PC-9 (cell line): ENCODE measurements at regions not wholly inside any gene's neighbourhood (a gene's known extent, or its start where the extent isn't known, plus 50 kb on each side); places are given as distances from the start of the nearest gene placed in this dataset.

ENCODE experiments used
- BruUV-seq: library from RNA; stranded (reverse); fragments of 400-500 nt; replicated peaks from 2 replicates; lab custom pipeline; 2021; lab: Mats Ljungman, UMichigan
- CTCF ChIA-PET: fragments of 300-600 bp; sonication (Branson Sonifier 250); formaldehyde crosslinking; loops from one replicate; lab custom pipeline; 2022; ENCODE audit warnings: antibody characterized with exemption; lab: Charles Lee
- POLR2A ChIA-PET: fragments of 300-600 bp; sonication (Branson Sonifier 250); formaldehyde crosslinking; loops from one replicate; lab custom pipeline; 2022; ENCODE audit warnings: antibody characterized with exemption; ENCODE audit not compliant: unreplicated experiment; lab: Charles Lee
- DNase-seq, 2 experiments: peaks; one replicate each; pipeline versions ENCODE4 v3.0.0 to v3.0.0-alpha.2; 2015 to 2022; ENCODE audit warnings: mixed read lengths in 1 of 2
- H2AFZ ChIP-seq: fragments of 200-600 bp; sonication (generic); 2 replicates; pipeline ENCODE4 v1.8.1; 2017; ENCODE audit warnings: antibody characterized with exemption
- H3F3A ChIP-seq: fragments of 200-600 bp; sonication (generic); 2 replicates; pipeline ENCODE4 v1.8.1; 2017; ENCODE audit warnings: antibody characterized with exemption, mild to moderate bottlenecking, low read depth; ENCODE audit not compliant: insufficient read depth
- H3K27ac ChIP-seq: fragments of 200-600 bp; sonication (generic); 2 replicates; pipeline ENCODE4 v1.6.1; 2016; ENCODE audit warnings: mixed run types
- H3K27me3 ChIP-seq: fragments of 200-600 bp; sonication (generic); 2 replicates; pipeline ENCODE4 v1.6.1; 2016; ENCODE audit warnings: low read depth, mixed run types; ENCODE audit not compliant: insufficient read depth
- H3K36me3 ChIP-seq: fragments of 200-600 bp; sonication (generic); 2 replicates; pipeline ENCODE4 v1.6.1; 2016; ENCODE audit warnings: low read depth, mixed run types
- H3K4me1 ChIP-seq: fragments of 200-600 bp; sonication (generic); replicated peaks from 2 replicates; pipeline ENCODE4 v1.6.1; 2016; ENCODE audit warnings: mixed run types; ENCODE audit not compliant: insufficient read depth
- H3K4me2 ChIP-seq: fragments of 200-600 bp; sonication (generic); 2 replicates; pipeline ENCODE4 v1.6.1; 2017; ENCODE audit warnings: mixed run types
- H3K4me3 ChIP-seq: fragments of 200-600 bp; sonication (generic); 2 replicates; pipeline ENCODE4 v1.6.1; 2016; ENCODE audit warnings: mixed run types
- H3K79me2 ChIP-seq: fragments of 200-600 bp; sonication (generic); 2 replicates; pipeline ENCODE4 v1.6.1; 2017; ENCODE audit warnings: low read depth, mixed run types
- H3K9me2 ChIP-seq: fragments of 200-600 bp; sonication (generic); 2 replicates; pipeline ENCODE4 v1.8.1; 2017; ENCODE audit warnings: mild to moderate bottlenecking; ENCODE audit not compliant: insufficient read depth
- H3K9me3 ChIP-seq: fragments of 200-600 bp; sonication (generic); 2 replicates; pipeline ENCODE4 v1.8.1; 2016; ENCODE audit warnings: low read depth; ENCODE audit not compliant: insufficient read depth
- H4K20me1 ChIP-seq: fragments of 200-600 bp; sonication (generic); 2 replicates; pipeline ENCODE4 v1.8.1; 2017; ENCODE audit not compliant: insufficient read depth
- EZH2 ChIP-seq: fragments of 200-600 bp; sonication (generic); IDR thresholded peaks from 2 replicates; pipeline ENCODE4 v1.8.0; 2017; ENCODE audit warnings: antibody characterized with exemption, low read depth
- intact Hi-C: fragments of 100-400 bp; cut with micrococcal nuclease; formaldehyde crosslinking; loops from one replicate; pipeline ENCODE4 v1.10.0; 2022; ENCODE audit not compliant: unreplicated experiment
- TF ChIP-seq, protein P1 (sequence below): fragments of 200-600 bp; sonication (generic); conservative IDR thresholded peaks from 2 replicates; pipeline ENCODE4 v1.6.1; 2017; ENCODE audit warnings: mixed run types, antibody characterized with exemption, mild to moderate bottlenecking, moderate library complexity

DNA sequence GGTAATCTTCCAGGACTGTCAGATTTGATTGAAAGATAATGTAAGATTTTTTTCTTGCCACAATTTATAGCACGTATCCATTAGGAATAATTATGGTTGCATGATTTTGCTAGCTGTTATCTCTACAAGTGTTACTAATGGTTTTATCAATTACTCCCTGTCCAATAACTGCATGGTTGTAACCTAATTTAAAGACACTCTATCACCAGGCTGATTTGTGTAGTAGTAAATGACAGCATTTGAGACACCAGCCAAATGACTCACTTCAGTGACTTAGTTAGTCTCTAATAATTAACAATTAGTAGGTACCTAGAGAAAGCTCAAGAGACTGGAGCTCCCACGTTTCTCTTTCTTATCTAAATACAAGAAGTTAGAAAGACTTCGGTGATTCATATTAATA lies 453.8 kb upstream of the POU3F2 start:
- intact Hi-C loops, result no loop called here
- Histone ChIP-seq H3K79me2 (no peaks in the 10 kb centered on the region), H3K9me3 (no peaks in the 10 kb centered on the region), H3K4me3 (no peak overlapping the region), H4K20me1 (no peaks in the 10 kb centered on the region), H3F3A (no peaks in the 10 kb centered on the region), H3K4me1 (no peaks in the 10 kb centered on the region), H3K36me3 (no peaks in the 10 kb centered on the region), H3K27ac (no peak overlapping the region), H3K27me3 (no peaks in the 10 kb centered on the region), H3K9me2 (no peaks in the 10 kb centered on the region), H3K4me2 (no peak overlapping the region), H2AFZ (no peak overlapping the region)
- TF ChIP-seq EZH2, result no peak
- TF ChIP-seq, protein P1, sequence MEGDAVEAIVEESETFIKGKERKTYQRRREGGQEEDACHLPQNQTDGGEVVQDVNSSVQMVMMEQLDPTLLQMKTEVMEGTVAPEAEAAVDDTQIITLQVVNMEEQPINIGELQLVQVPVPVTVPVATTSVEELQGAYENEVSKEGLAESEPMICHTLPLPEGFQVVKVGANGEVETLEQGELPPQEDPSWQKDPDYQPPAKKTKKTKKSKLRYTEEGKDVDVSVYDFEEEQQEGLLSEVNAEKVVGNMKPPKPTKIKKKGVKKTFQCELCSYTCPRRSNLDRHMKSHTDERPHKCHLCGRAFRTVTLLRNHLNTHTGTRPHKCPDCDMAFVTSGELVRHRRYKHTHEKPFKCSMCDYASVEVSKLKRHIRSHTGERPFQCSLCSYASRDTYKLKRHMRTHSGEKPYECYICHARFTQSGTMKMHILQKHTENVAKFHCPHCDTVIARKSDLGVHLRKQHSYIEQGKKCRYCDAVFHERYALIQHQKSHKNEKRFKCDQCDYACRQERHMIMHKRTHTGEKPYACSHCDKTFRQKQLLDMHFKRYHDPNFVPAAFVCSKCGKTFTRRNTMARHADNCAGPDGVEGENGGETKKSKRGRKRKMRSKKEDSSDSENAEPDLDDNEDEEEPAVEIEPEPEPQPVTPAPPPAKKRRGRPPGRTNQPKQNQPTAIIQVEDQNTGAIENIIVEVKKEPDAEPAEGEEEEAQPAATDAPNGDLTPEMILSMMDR, result no peak
- POLR2A ChIA-PET, result no interaction called here
- DNase-seq, result no peak
- CTCF ChIA-PET, result no interaction called here
- BruUV-seq, result no TSS peak

DNA sequence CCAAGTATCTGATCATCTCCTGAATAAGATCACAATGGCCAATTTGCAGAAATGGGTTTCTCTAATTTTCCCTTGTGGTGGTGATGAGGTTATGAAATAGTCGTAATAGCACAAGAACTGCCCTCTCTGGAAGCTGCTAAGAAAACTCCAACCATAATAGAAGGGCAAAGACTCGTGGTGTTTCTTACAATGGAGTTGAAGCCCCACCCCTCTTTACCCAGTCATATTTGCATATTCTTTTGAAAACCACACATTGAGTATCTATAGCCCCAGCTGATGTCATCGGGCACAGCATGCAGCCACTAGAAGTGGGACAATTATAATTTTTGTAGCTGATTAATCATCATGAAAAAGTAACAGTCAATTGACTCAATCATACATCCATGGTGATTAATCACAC lies 452.1 kb upstream of the POU3F2 start:
- Histone ChIP-seq H3K36me3 (no peaks in the 10 kb centered on the region), H2AFZ (no peak overlapping the region), H3F3A (no peaks in the 10 kb centered on the region), H3K9me2 (no peaks in the 10 kb centered on the region), H3K79me2 (no peaks in the 10 kb centered on the region), H3K4me1 (no peaks in the 10 kb centered on the region), H3K27me3 (no peaks in the 10 kb centered on the region), H4K20me1 (no peaks in the 10 kb centered on the region), H3K4me3 (no peak overlapping the region), H3K27ac (no peak overlapping the region), H3K4me2 (no peak overlapping the region), H3K9me3 (no peaks in the 10 kb centered on the region)
- BruUV-seq, result no TSS peak
- TF ChIP-seq, protein P1, result no peak
- TF ChIP-seq EZH2, result no peak
- POLR2A ChIA-PET, result no interaction called here
- CTCF ChIA-PET, result no interaction called here
- intact Hi-C loops, result no loop called here
- no peak for DNase-seq

DNA sequence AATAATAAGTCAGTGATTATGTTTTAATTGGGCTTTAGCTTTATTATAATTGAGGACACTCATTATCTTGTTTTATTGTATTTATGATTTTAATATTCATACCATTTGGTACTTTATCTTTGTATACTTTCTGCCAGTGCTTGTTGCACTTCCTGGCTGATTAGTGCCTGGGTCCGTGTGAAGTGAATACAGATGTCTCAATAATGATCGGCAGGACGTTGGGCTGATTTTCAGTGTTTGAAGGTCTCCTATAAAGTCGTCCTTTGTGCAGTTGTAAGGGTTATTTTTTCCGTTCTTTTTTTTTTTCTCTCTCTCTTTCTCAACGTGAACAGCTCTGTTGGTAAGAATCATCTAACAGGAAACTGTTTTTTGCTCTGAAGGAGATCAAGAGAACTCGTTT lies 450.0 kb upstream of the POU3F2 start:
- Histone ChIP-seq H3K27me3 (no peaks in the 10 kb centered on the region), H3K36me3 (no peaks in the 10 kb centered on the region), H3K4me1 (no peaks in the 10 kb centered on the region), H2AFZ (peak overlapping the region; percentile 9; the same call in 1 of the 2 replicates), H3K4me2 (no peak overlapping the region), H3K4me3 (no peak overlapping the region), H3K79me2 (no peaks in the 10 kb centered on the region), H3F3A (no peaks in the 10 kb centered on the region), H3K9me3 (no peaks in the 10 kb centered on the region), H4K20me1 (no peaks in the 10 kb centered on the region), H3K9me2 (no peaks in the 10 kb centered on the region), H3K27ac (no peak overlapping the region)
- intact Hi-C loops, result no loop called here
- BruUV-seq, result no TSS peak
- TF ChIP-seq, protein P1, result no peak
- TF ChIP-seq EZH2, result no peak
- no peak for DNase-seq
- POLR2A ChIA-PET, result no interaction called here
- CTCF ChIA-PET, result no interaction called here
